Right atrium auricular region (tissue), 2 donors: ENCODE measurements at regions not wholly inside any gene's neighbourhood (a gene's known extent, or its start where the extent isn't known, plus 50 kb on each side); places are given as distances from the start of the nearest gene placed in this dataset.

Experiments used
- DNase-seq: peaks from one replicate; pipeline ENCODE4 v3.0.0-alpha.2; 2019; ENCODE audit warnings: low spot score
- H3K27ac ChIP-seq, 2 donors: fragments of 200-600 bp; sonication (generic); 1 replicate in 1 of 2; 2 replicates in 1 of 2; pipeline ENCODE4 v1.5.1; 2016 to 2019
- H3K27me3 ChIP-seq, 2 donors: fragments of 200-600 bp; sonication (generic); one replicate each; pipeline versions ENCODE4 v1.5.1 to v1.6.0; 2017 to 2019
- H3K36me3 ChIP-seq: fragments of 200-600 bp; sonication (generic); one replicate; pipeline ENCODE4 v1.5.1; 2016
- H3K4me1 ChIP-seq, 2 donors: fragments of 200-600 bp; sonication (generic); one replicate each; pipeline versions ENCODE4 v1.5.1 to v1.6.0; 2017 to 2019
- H3K4me3 ChIP-seq, 2 donors: fragments of 200-600 bp; sonication (generic); 1 replicate in 1 of 2; 2 replicates in 1 of 2; pipeline ENCODE4 v1.5.1; 2017 to 2019; ENCODE audit warnings: mild to moderate bottlenecking in 1 of 2, moderate library complexity in 1 of 2
- H3K9me3 ChIP-seq, 2 donors: fragments of 200-600 bp; sonication (generic); one replicate each; pipeline ENCODE4 v1.5.1; 2019
- CTCF ChIP-seq, 2 donors: fragments of 200-600 bp; sonication (generic); IDR thresholded peaks; one replicate each; pipeline ENCODE4 v1.5.1; 2019; ENCODE audit warnings: antibody characterized with exemption in 2 of 2

GRCh38 chr18:76668546-76668945 lies 153.8 kb upstream of the ZNF236 start:
- no peak for TF ChIP-seq CTCF (IDR thresholded peaks at IDR 0.05)
- H3K4me1 ChIP-seq: no peaks in the 10 kb centered on the region

DNA sequence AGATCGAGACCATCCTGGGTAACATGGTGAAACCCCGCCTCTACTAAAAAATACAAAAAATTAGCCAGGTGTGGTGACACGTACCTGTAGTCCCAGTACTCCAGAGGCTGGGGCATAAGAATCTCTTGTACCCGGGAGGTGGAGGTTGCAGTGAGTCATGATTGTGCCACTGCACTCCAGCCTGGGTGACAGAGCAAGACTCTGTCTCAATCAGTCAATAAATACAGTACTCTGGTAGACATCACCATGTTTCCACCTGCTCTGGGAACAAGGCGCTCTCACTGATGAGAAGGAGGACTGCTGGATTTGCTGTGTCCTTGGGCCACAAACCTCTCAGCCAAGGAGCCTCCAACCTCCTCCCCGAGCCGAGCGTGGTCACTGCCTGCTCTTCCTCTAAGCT lies 154.2 kb upstream of the ZNF236 start:
- Histone ChIP-seq H3K4me3 (no peak overlapping the region), H3K27me3 (no peaks in the 10 kb centered on the region), H3K36me3 (no peaks in the 10 kb centered on the region), H3K27ac (no peak overlapping the region), H3K9me3 (no peaks in the 10 kb centered on the region), H3K4me1 (no peaks in the 10 kb centered on the region)
- TF ChIP-seq CTCF (IDR thresholded peaks at IDR 0.05): no peak
- DNase-seq: no peak

More at GRCh38 chr18:76668546-76668945, 153.8 kb upstream of the ZNF236 start:
- DNase-seq: peak; percentile 53
- Histone ChIP-seq H3K4me3 (no peak overlapping the region), H3K27ac (no peak overlapping the region), H3K27me3 (no peaks in the 10 kb centered on the region), H3K9me3 (no peaks in the 10 kb centered on the region), H3K36me3 (no peaks in the 10 kb centered on the region)

DNA sequence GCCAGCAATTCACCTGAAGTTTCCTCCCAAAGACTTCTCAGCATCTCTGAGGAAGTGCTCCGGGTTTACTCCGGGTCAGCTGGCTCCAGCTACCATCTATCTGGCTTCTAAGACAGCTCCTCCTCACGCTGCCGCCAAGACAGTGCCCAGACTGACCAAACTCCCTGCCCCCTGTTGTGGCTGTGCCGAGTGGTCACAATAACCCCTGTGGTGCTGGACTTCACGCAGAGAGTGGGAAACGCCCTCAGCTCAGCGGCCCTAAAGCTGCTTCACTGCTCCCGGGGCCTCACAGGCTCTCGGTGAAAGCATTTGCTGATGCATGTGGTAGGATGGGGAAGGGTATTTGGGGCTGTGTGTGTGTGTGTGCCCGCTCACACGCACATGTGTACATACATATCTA lies 154.8 kb upstream of the ZNF236 start:
- Histone ChIP-seq H3K27ac (no peak overlapping the region), H3K27me3 (no peaks in the 10 kb centered on the region), H3K4me3 (no peak overlapping the region), H3K4me1 (no peaks in the 10 kb centered on the region), H3K36me3 (no peaks in the 10 kb centered on the region), H3K9me3 (no peaks in the 10 kb centered on the region)
- no peak for TF ChIP-seq CTCF (IDR thresholded peaks at IDR 0.05)
- DNase-seq: peak; percentile 50

GRCh38 chr18:76662626-76663025 lies 159.7 kb upstream of the ZNF236 start:
- Histone ChIP-seq H3K4me3 (no peak overlapping the region), H3K27me3 (no peaks in the 10 kb centered on the region), H3K27ac (no peak overlapping the region), H3K4me1 (no peaks in the 10 kb centered on the region), H3K36me3 (no peaks in the 10 kb centered on the region), H3K9me3 (no peaks in the 10 kb centered on the region)
- no peak for TF ChIP-seq CTCF (IDR thresholded peaks at IDR 0.05)
- DNase-seq: no peak

DNA sequence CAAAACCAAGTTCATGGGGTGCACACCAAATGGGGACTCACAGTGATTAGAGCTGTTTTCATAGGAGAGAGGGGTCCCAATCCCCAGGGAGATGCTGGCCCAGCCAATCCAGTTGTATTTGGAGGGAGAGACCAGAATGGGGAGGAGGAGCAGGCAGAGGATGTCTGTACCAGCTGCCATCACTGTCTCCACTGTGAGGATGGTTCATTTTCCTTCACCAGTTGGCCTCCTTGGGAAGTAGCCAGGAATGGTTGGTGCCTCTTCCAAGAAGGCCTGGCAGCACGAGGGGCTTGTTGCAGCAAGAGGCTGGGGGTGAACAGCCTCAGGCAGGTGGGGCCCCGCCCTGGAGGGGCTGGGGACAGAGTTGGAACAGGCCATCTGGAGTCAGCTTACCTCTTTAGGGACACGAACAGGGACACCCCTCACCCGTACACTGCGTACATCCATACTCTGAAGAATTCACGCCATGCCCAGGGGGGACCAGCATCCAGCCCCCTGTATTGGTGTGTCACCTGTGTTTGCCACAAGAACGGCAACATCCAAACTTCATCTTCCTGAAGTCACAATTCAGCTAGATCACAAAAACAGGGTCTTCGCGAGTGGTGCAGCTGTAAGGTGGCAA lies 161.7 kb upstream of the ZNF236 start:
- TF ChIP-seq CTCF (IDR thresholded peaks at IDR 0.05): no peak

DNA sequence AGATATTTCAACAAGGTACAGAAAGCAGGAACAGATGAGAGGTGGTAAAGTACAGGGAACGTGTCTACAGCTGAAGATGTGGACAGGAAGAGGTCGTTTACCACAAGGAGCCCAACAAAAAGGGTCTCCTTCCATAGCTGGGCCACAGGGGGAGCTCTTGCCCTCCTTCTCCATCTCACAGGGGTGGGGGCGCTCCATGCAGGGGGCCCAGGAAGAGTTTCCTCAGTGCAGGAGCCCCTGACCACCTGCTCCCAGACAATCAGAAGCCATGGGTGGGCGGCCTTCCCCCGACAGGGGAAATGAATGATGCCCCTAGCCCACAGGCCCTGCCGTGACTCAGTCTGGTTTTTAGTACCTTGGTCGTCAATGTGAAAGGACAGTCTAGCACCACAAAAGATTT lies 163.6 kb upstream of the ZNF516 start:
- H3K27me3 ChIP-seq: peaks cover 0 to 3% of the 10 kb centered on the region in 2 donors
- TF ChIP-seq CTCF (IDR thresholded peaks at IDR 0.05): no peak
- no peaks in the 10 kb centered on the region for H3K36me3 ChIP-seq
- no peak for DNase-seq
- H3K27ac ChIP-seq: no peak overlapping the region
- H3K4me3 ChIP-seq: no peak overlapping the region
- no peaks in the 10 kb centered on the region for H3K4me1 ChIP-seq
- H3K9me3 ChIP-seq: no peaks in the 10 kb centered on the region

More for the DNA sequence above, 161.7 kb upstream of the ZNF236 start:
- DNase-seq: peak; percentile 43
- no peaks in the 10 kb centered on the region for H3K9me3 ChIP-seq
- H3K36me3 ChIP-seq: no peaks in the 10 kb centered on the region
- H3K27me3 ChIP-seq: peaks cover 0 to 3% of the 10 kb centered on the region in 2 donors
- H3K27ac ChIP-seq: no peak overlapping the region
- no peak overlapping the region for H3K4me3 ChIP-seq
- no peaks in the 10 kb centered on the region for H3K4me1 ChIP-seq
